GM20000 (cell line): ENCODE measurements at regions not wholly inside any gene's neighbourhood (a gene's known extent, or its start where the extent isn't known, plus 50 kb on each side); places are given as distances from the start of the nearest gene placed in this dataset.

Experiments used
- DNase-seq: peaks from one replicate; pipeline ENCODE4 v3.0.0; 2012; ENCODE audit warnings: low spot score
- CTCF ChIP-seq: IDR thresholded peaks from 2 replicates; pipeline ENCODE4 v1.5.1; 2012; ENCODE audit warnings: mild to moderate bottlenecking, control low read depth; ENCODE audit errors: extremely low read depth, missing control alignments

- DNase-seq, result no peak
- no peak for TF ChIP-seq CTCF
Observed at GRCh38 chr11:37942081-37942480, 1344.0 kb upstream of the RAG2 start.

GRCh38 chr11:37929100-37929653 is 1331.1 kb upstream of the RAG2 start:
- TF ChIP-seq CTCF, result no peak
- DNase-seq, result no peak

- no peak for TF ChIP-seq CTCF
- DNase-seq, result no peak
Observed at GRCh38 chr11:37926772-37927171, 1328.7 kb upstream of the RAG2 start.

DNA sequence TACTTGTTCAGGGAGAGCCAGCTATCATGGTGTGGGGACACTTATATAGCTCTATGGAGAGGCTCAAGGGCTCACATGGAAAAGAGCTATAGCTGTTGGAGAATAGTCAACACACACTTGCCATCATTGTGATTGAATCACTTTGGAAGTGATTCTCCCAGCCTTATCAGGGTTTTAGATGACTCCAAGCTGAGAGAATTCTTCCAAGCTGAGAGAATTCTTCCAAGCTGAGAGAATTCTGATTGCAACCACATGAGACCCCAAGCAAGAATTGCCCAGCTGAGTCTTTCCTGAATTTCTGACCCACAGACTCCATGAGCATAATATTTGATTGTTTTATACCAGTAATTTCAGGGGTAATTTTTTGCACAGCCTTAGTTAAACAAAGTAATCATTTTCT is 1318.3 kb upstream of the RAG2 start:
- TF ChIP-seq CTCF, result no peak

DNA sequence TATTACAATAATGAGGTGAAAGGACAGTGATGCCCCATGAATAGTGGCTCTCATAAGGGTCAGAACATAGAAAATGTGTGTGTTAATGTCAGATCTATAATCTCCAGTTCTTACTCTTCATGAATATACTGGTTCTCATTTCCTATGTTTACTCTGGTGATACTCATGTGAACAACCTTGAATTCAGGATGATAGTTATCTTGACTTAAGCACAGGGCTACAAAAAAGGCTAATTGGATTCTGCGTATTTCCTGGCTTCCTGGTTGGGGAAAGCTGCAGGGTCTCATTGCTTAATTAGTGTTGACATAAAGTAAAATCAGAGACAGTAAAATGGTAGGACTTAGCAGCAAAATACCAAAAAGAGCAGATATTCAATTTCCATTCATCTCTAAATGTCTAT is 1316.8 kb upstream of the RAG2 start:
- DNase-seq, result no peak
- no peak for TF ChIP-seq CTCF

More for the DNA sequence above, 1318.3 kb upstream of the RAG2 start:
- DNase-seq, result no peak

GRCh38 chr11:37908219-37908548 is 1310.1 kb upstream of the RAG2 start:
- TF ChIP-seq CTCF, result no peak
- no peak for DNase-seq

GRCh38 chr11:37907436-37908218 is 1309.6 kb upstream of the RAG2 start:
- no peak for TF ChIP-seq CTCF
- no peak for DNase-seq
